Uterus (tissue), 2 donors: ENCODE measurements at regions not wholly inside any gene's neighbourhood (a gene's known extent, or its start where the extent isn't known, plus 50 kb on each side); places are given as distances from the start of the nearest gene placed in this dataset.

Experiments
- CTCF ChIP-seq, 4 experiments: fragments of 200-600 bp in 2 of 4; fragments of 450-650 bp in 2 of 4; sonication (generic) in 2 of 4; IDR thresholded peaks; one replicate each; pipeline ENCODE4 v1.5.1; 2016 to 2019; ENCODE audit warnings: antibody characterized with exemption in 4 of 4, mild to moderate bottlenecking in 2 of 4, moderate library complexity in 1 of 4
- POLR2A ChIP-seq, 2 donors: fragments of 450-650 bp; IDR thresholded peaks; one replicate each; pipeline ENCODE4 v1.6.1; 2016; ENCODE audit warnings: antibody characterized with exemption in 2 of 2, mild to moderate bottlenecking in 1 of 2, moderate library complexity in 1 of 2

GRCh38 chr9:29332789-29333188 lies 1759.5 kb upstream of the C9orf72 start:
- TF ChIP-seq POLR2A (IDR thresholded peaks at IDR 0.05) = no peak
- TF ChIP-seq CTCF (IDR thresholded peaks at IDR 0.05) = no peak
